Stimulated activated CD4-positive, alpha-beta T cell treated with anti-CD3 and anti-CD28 coated beads, Interleukin-1b, Interleukin-23, amount 100 ng/mL, for 4 hours (primary cell): ENCODE measurements at regions not wholly inside any gene's neighbourhood (a gene's known extent, or its start where the extent isn't known, plus 50 kb on each side); places are given as distances from the start of the nearest gene placed in this dataset.
"Not testable (repeated sequence)": the region's sequence is repeated elsewhere in the genome, so short reads cannot be mapped to it uniquely, and the experiment has no call there.

ENCODE experiments used
- DNase-seq, 2 donors: peaks; one replicate each; pipeline ENCODE4 v3.0.0-alpha.2; 2020; ENCODE audit warnings: low read depth in 2 of 2

DNA sequence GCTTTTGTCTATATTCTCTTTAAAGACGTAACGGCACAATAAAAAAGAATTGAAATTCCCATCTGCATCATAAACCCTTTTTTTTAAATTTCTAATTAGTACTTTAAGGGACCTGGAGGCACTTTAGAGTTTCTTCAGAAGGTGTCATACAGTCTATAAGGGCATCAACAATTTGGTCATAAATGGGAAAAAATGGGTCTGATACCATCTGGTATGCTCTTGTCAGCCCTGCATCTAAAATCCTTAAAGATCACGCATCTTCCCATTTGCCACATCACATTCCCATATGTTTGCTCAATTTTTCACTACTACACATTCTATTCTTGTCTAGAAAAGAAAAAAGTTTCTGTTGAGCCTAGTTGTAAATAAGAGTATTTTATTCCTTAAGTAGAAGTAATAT, 53.8 kb downstream of the COX7C start:
- DNase-seq: no peak

DNA sequence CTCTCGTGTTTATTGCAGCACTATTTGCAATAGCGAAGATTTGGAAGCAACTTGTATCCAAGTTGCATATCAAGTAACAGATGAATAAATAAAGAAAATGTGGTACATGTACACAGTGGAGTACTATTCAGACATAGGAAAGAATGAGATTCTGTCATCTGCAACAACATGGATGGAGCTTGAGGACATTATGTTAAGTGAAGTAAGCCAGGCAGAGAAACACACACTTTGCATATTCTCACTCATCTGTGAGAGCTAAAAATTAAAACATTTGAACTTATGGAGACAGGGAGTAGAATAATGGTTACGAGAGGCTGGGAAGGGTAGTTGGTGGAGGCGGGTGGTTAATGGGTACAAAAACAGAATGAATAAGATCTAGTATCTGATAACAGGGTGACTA, 56.3 kb downstream of the COX7C start:
- DNase-seq: no peak

DNA sequence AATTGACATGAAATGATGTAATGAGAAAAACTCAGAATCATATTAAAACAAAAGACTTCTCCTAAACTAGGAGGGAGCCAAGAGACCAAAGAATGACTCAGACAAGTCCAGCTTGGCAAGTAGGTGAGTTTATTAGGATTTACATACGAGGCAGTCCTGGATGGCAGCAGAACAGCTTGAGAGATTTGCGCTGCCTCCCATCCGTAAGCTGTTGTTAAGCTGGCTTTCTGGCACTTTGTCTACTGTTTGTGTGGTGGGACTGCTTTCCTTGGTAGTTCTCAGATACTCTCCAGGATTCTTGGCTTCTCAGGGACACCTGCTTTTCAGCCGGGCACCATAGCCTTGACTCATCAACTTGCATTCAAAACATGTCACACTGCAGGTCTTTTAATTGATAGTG, 57.6 kb downstream of the COX7C start:
- no peak for DNase-seq

DNA sequence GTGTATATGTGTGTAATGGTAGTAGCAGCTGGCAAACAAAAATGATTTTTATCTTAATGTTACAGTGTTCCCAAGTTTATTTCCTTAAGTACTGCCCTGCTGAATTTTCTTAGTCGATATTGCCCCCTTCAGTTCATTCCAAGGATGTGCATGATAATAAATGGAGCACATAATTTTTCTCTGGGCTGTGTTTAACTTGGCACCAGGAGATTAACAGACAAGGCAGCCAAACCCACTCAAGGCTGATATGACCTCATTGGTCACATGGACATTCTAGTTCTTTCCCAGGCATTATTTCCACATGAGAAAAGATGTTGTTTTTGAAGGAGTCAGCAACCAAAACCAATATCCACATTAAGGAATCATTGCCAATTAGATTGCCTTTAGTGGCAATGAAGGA, 61.8 kb downstream of the COX7C start:
- no peak for DNase-seq

DNA sequence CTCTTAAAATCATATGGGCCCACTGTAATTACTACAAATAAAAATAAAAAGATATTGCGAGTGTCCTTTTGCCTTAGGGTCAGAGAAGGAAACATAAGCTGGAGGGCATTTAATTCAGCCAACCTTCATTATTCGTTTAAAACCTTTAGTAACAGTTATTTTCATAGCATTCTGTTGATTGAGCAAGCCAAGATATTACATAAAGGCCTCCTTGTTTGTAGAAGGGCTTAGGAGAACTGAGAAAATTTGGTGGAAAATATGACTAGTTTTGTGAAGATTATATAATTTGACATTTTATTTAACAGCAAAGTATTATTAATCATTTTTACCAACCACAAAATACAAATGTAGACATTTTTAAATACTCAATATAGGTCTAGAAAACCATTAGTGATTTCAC, 62.2 kb downstream of the COX7C start:
- no peak for DNase-seq

DNA sequence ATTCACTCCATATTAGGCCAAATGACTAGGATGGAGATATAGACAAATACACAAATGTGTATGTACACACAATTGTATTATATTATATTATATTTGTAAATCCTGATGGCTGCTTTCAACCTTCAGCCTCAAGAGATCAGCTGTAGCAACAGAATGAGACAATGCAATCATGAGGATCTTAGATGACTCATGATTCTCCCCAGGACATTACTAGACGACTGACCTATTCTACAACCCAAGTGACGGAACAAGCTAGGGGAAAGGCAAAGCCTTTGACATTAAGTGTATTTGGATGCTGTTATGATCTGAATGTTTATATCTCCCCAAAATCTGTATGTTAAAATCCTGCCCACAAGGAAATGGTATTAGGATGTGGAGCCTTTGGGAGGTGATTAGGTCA, 66.5 kb downstream of the COX7C start:
- DNase-seq: no peak

DNA sequence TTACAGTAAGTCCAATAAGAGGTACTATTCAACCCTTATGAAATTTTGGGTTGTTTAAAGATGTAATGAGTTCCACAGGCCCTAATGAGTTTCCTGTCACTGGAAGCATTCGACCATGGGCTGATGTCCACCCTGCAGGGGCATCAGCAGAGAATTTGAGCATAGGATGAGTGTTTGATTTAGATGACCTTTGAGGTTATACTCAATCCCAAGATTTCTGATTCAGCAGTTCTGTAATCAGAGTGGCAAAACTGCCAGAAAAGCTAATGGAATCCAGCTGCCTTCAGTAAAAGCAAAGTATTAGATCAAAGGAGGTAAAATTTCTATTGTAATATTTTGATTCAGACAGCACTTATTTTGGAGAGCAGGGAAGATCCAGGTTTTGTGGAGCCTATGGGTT, 68.3 kb downstream of the COX7C start:
- no peak for DNase-seq

DNA sequence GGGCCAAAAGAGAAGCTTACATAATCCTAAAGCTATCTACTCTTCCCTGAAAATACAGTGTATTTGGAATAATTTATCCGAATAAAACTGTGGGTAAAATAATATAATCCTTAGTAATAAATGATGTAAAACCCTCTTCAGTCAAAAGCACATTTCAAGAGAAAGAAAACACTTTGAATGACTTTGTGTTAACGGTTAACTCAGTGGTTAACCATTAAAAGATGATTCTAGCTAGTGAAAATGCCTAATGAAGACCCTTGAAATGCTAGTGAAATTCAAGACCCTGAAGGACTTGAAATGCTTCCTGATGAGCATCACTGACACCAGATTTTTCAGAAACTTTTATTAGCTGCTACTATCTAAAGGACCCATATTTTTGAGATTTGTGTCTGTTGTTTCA, 70.7 kb downstream of the COX7C start:
- DNase-seq: no peak

DNA sequence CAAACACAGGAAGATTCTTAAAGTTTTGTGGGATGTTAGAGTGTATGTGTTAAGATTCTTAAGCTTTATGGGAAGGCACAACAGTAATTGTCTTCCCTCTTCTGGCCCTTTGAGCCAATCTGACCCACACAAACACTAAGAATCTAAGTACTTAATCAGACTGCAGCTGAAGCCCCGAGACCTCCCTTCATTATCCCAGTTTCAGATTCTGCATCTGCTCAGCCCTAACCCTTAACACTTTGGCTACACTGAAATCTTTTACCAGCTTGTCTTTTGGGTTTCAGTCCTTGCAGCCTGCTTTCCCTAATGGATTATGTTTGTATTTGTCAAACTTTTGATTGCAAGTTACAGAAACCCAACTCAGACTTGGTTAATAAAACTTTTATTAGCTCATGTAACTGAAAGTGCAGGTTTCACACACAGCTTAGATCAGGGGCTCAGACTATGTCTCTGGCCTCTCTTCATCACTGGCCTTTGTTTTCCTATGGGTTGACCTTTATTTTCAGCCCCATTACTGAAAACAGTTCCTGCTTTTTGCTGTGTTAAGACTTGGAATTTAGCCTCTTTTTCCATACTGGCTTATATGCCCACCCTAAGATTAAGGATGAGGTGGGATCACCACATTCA, 71.5 kb downstream of the COX7C start:
- DNase-seq: no peak

DNA sequence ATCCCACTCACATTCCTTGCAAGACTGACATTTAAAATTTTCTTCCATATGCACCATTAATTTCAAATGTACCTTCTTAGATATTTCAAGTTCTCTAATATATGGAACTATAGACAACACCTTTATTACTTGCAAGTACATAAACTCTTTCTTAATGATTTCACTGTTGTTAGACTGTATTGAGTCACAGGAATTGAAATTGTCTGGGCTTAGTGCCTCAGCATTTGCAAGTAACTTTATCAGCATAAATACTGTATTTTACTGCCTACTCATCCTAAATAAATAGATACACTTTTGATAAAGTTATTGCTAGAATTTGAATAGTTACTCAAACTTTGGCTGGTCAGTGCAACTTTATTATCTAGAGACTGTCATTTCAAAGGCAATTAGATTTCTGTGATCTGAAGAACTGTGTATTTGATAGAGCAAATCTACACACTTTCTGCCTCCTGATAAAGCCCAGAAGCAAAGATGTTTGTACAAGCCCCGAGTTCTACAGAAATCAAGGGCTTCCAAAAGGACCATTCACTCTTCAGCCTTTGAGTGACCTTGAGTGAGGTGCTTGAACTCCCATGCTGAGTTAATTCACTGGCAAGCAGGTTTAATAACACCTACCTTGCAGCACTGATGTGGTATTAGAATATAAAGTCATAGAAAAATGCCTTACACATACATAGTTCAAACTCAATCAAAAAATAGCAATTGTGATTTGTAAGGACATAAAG, 91.6 kb downstream of the COX7C start:
- DNase-seq: no peak

DNA sequence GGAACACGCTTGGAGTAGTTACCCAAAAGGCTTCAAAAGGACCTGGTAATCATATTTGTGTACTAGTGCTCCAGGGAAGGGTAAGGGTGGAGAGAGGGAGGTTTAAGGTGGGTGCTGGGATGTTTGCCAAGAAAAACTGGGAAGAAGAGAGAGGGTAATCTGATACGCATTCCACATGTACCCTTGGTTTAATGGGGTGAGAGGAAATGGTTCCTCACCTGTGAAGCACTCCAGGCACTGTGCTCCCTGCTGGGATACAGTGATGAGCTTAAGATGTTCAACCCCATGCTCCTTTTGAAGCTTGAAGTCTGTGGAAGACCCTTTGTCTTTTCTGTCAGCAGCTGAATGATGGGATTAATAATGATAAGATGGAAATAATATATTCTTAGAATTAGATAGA, 98.4 kb downstream of the COX7C start:
- DNase-seq: no peak

DNA sequence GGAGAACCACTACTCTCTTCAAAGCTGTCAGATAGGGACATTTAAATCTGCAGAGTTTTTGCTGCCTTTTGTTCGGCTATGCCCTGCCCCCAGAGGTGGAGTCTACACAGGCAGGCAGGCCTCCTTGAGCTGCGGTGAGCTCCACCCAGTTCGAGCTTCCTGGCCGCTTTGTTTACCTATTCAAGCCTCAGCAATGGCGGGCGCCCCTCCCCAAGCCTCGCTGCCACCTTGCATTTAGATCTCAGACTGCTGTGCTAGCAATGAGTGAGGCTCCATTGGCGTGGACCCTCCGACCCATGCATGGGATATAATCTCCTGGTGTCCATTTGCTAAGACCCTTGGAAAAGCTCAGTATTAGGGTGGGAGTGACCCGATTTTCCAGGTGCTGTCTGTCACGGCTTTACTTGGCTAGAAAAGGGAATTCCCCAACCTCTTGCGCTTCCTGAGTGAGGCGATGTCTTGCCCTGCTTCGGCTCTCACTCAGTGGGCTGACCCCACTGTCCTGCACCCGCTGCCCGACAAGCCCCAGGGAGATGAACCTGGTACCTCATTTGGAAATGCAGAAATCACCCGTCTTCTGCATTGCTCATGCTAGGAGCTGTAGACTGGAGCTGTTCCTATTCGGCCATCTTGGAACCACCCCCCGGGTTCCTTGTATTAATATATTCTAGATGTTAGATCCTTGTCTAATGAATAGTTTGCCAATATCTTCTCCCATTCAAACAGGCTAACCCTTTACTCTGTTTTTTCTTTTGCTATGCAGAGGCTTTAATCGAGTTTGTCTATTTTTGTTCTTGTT, 113.8 kb downstream of the COX7C start:
- not testable (repeated sequence) for DNase-seq

DNA sequence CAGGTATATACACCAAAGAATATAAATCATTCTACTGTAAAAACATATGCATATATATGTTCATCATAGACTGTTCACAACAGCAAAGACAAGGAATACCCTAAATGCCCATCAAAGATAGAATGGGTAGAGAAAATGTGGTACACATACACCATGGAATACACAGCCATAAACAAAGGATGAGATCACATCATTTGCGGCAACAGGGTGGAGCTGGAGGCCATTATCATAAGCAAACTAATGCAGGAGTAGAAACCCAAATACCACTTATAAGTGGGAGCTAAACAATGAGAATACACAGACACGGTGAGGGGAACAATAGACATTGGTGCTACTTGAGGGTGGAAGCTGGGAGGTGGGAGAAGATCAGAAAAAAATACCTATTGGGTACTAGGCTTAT, 117.6 kb downstream of the COX7C start:
- DNase-seq: no peak

DNA sequence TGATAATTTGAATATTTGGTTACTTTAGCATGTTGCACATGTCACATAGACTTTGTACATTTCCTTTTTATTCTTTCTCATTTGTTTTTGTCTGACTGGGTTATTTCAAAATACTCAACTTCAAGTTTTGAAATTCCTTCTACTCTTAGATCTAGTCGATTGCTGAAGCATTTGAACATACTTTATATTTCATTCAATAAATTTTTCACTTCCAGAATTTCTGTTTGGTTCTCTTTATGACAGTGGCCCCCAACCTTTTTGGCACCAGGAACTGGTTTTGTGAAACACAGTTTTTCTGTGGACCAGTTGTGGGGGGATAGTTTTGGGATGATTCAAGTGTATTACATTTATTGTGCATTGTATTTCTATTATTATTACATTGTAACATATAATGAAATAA, 119.8 kb downstream of the COX7C start:
- DNase-seq: no peak

DNA sequence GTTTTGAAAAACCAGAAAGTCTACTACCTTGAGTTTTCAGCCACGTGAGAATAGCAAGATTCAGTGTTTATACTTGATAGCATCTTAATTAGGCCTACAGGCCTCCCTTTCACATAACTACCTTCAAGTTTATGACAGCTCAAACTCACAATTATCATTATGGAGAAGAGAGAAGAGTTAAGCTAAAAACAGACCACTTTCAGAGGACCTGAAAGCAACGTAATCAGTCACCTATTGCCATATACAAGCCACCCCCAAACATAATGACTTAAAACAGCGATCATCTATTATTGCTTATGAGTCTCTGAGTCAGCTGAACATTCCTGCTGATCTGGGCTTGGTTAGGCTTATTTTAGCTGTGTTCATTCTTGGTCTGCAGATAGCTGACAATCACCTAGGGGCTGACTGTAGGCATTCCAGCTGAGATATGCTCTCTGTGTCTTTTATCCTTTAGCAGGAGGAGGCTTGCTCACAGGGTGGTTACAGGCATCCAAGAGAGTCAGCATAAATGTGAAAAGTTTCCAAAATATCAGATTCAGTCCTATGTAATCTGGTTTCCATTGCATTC, 130.9 kb downstream of the COX7C start:
- no peak for DNase-seq

DNA sequence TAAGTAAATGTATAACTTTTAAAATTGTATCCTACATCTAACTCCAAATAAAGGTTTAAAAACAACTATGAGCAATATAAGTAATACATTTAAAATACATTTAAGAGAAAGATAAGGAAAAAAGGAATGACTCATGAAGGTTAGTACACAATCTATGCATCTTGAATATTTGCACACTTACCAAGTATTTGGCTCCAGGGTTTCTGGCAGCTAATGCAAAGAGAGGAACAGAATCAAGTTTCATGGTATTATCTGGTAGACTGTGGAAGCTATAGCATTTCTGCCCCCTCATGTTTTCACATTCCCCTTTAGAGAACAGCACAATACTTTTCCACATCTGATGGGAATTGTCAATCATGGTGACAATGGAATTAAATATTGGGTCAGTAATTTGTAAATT, 132.1 kb downstream of the COX7C start:
- DNase-seq: no peak

DNA sequence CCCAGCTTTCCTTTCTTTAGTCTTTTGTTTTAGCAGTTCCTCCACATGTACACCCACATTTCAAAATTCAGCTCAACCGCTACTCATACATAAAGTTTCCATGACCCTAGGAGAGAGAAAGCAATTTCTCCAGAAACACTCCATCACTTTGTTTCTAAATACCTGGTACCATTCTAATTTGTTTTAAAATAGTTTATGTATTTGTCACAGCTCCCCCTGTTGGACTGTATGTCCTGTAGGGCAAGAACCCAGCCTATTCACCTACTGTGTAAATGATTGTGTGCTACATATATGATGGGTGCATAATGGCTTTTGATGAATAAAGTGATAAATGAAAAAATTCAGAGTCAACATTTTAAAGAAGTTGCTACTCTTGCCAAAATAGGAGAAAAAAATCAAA, 139.1 kb downstream of the COX7C start:
- no peak for DNase-seq

DNA sequence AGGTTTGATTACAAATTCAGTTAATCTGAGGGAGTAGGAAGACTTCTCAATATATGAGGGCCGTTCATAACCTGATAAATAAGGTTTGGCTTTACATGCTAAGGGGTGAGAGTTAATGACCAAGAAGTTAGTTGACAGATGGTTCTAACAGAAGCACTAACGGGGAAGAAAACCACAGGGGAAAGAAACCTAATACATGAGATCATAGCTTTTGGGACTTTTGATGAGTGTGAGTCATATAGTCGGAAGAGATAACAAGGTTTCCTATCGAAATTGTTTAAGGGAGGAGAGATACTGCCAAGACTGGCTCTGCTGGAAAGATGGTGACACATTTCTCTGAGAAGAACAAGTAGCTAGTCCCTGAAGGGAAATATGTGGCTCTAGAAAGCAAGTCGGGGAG, 140.1 kb downstream of the COX7C start:
- DNase-seq: no peak

DNA sequence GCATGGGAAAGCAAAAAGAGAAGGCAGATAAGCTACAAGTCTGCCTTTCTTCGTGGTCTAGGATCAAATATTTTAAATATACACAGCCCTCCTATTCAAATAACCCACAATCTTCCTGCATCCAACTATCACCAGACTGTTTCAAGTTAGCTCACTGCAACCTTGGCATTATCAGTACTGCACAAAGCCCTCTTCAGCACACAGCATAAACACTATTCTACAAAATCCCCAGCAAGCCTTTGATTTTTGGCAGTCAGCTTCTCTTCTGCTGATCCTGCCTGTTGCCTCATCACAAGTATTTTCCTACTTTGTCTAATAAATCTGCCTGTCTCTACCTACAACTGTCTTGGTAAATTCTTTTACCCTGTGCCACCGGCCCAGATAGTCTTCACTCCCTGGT, 142.9 kb downstream of the COX7C start:
- no peak for DNase-seq

DNA sequence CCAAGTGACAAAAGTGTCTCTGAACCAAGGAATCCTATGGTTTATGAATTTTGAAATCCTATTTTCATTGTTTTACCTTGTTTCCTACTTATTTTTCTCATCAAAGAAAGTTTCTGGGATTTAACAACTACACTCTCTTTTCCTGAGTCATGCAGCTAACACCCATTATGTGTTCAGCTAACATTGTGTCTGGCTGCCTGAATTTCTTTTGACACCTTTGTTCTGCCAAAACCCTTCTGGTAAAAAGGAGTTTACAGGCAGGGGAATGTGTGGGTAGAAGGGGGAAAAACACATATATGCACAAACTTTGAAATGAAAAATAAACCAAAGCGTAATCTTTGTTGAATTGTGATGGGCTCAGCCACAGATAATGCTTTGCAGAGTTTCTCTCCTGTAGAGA, 146.2 kb downstream of the COX7C start:
- DNase-seq: no peak

DNA sequence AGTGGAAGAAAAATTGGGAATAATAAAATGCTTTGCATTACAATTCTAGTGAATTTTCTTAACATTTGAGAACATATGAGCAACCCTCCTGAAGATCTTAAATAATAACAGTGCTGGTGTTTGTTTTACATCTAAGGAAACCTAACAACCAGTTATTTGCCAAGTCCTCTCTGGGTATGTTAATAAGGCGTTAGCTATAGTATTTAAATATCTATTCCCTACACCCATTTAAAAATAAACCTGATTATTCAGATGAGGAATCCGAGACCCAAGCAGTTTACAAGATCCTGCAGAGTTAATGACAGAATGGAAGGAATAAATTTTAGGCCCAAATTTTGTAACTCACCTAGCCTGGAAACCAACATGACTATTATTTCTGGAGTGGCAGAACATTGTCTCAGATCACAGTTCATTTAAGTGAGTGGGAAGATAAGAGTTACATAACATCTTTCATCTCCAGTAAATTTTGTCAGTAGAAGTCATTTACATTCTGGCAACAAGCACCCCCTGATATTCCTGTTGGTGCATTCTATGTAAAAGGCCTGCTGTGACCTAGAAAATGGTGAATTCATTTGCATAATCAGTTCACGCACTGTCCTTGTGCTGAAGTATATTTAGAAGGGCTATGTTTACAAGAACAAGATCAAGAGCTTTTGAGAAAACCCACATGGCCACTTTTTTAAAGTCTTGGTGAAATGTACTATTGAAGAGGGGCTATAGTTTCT, 148.2 kb downstream of the COX7C start:
- no peak for DNase-seq

DNA sequence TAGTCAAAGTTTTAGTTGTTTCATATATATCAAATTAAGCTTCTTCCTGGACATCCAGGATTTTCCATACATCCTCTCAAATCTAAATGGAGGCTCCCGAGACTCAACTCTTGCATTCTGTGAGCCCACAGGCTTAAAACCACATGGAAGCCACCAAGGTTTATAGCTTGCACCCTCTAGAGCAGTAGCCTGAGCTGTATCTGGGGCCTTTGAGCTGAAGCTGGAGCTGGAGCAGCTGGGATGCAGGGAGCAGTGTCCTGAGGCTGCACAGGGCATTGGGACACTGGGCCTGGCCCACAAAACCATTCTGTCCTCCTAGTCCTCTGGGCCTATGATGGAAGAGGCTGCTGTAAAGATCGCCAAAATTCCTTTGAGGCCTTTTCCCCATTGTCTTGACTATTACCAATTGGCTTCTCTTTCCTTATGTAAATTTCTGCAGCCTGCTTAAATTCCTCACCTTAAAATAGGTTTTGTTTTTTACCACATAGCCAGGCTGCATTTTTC, 151.0 kb downstream of the COX7C start:
- DNase-seq: no peak
